ENCODE measurements at regions not wholly inside any gene's neighbourhood (a gene's known extent, or its start where the extent isn't known, plus 50 kb on each side); places are given as distances from the start of the nearest gene placed in this dataset.

DNA sequence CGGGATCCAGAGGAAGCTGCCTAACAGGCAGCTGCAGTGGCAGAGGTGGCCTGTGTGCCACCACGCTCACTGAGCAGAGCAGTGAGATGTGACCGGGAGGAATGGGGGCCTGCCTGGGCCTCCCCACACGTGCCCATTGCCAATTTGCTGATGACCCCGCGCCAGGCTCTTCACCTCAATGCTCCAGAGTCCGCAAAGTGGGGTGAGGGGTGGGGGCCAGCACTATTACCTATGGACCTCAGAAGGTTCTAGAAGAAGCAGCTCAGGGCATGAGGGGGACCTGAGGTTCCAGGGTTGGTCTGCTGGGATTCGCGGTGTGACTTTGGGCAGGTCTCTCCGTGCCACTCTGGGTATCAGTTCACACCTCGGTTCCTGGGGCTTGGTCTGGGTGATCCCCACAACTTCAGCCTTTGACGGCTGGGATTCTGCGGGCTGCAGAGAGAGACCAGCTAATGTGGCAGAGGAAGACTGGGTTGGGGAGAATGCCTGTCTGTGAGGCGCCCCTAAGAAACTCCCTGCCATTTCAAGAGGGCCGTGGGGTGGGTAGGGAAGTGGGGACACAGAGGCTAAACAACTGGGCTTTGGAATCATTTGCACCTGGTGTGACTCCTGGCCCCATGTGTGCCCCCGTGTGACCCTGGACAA is 231.0 kb upstream of the MVB12B start:
- RAD21 ChIA-PET (ENCODE audit: low non-redundant PET in 1 of 2, low total read pairs in 2 of 2, uncharacterized antibody in 2 of 2, unreplicated experiment in 2 of 2), result no interaction called here
- Histone ChIP-seq H3K9me3 (ENCODE audit: control insufficient read depth in 1 of 2, insufficient read depth in 1 of 2, low read depth in 1 of 2, low read length in 2 of 2) (no peaks in the 10 kb centered on the region), H3K4me2 (ENCODE audit: low read length) (no peak overlapping the region), H2AFZ (ENCODE audit: low read depth, low read length, poor library complexity, severe bottlenecking) (no peak overlapping the region), H3K27ac (ENCODE audit: low read depth, low read length) (no peak overlapping the region), H4K20me1 (ENCODE audit: insufficient read depth) (no peaks in the 10 kb centered on the region), H3K4me3 (replicated peaks in 1 of 2; ENCODE audit: low read depth in 1 of 2, low read length in 2 of 2) (no peak overlapping the region), H3K36me3 (ENCODE audit: control insufficient read depth in 1 of 2, insufficient read depth in 2 of 2, low read length in 2 of 2) (no peaks in the 10 kb centered on the region), H3K9ac (ENCODE audit: low read length) (no peak overlapping the region), H3K9me2 (ENCODE audit: insufficient read depth) (no peaks in the 10 kb centered on the region), H3K79me2 (ENCODE audit: insufficient read depth, low read length) (no peaks in the 10 kb centered on the region), H3K27me3 (ENCODE audit: insufficient read depth, low read length) (peaks cover 5% of the 10 kb centered on the region; the same call in 1 of the 2 replicates), H3K4me1 (ENCODE audit: control insufficient read depth in 1 of 2, insufficient read depth in 2 of 2, low read length in 2 of 2) (no peaks in the 10 kb centered on the region)
- intact Hi-C loops (cut with micrococcal nuclease), result no loop called here
- TF ChIP-seq FOSL1 (IDR thresholded peaks at IDR 0.05; ENCODE audit: low read depth), result no peak
- no peak for TF ChIP-seq EZH2 (IDR thresholded peaks at IDR 0.05)
- no peak for TF ChIP-seq CBX3 (IDR thresholded peaks at IDR 0.05; ENCODE audit: low read depth)
- no peak for TF ChIP-seq SIN3A (IDR thresholded peaks at IDR 0.05; ENCODE audit: low read depth)
- TF ChIP-seq TCF7L2 (IDR thresholded peaks at IDR 0.05; ENCODE audit: borderline replicate concordance, extremely low read depth, insufficient read depth, insufficient read length), result no peak
- TF ChIP-seq, protein P1, sequence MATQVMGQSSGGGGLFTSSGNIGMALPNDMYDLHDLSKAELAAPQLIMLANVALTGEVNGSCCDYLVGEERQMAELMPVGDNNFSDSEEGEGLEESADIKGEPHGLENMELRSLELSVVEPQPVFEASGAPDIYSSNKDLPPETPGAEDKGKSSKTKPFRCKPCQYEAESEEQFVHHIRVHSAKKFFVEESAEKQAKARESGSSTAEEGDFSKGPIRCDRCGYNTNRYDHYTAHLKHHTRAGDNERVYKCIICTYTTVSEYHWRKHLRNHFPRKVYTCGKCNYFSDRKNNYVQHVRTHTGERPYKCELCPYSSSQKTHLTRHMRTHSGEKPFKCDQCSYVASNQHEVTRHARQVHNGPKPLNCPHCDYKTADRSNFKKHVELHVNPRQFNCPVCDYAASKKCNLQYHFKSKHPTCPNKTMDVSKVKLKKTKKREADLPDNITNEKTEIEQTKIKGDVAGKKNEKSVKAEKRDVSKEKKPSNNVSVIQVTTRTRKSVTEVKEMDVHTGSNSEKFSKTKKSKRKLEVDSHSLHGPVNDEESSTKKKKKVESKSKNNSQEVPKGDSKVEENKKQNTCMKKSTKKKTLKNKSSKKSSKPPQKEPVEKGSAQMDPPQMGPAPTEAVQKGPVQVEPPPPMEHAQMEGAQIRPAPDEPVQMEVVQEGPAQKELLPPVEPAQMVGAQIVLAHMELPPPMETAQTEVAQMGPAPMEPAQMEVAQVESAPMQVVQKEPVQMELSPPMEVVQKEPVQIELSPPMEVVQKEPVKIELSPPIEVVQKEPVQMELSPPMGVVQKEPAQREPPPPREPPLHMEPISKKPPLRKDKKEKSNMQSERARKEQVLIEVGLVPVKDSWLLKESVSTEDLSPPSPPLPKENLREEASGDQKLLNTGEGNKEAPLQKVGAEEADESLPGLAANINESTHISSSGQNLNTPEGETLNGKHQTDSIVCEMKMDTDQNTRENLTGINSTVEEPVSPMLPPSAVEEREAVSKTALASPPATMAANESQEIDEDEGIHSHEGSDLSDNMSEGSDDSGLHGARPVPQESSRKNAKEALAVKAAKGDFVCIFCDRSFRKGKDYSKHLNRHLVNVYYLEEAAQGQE (IDR thresholded peaks at IDR 0.05; ENCODE audit: low read depth), result no peak
- TF ChIP-seq, protein P2, sequence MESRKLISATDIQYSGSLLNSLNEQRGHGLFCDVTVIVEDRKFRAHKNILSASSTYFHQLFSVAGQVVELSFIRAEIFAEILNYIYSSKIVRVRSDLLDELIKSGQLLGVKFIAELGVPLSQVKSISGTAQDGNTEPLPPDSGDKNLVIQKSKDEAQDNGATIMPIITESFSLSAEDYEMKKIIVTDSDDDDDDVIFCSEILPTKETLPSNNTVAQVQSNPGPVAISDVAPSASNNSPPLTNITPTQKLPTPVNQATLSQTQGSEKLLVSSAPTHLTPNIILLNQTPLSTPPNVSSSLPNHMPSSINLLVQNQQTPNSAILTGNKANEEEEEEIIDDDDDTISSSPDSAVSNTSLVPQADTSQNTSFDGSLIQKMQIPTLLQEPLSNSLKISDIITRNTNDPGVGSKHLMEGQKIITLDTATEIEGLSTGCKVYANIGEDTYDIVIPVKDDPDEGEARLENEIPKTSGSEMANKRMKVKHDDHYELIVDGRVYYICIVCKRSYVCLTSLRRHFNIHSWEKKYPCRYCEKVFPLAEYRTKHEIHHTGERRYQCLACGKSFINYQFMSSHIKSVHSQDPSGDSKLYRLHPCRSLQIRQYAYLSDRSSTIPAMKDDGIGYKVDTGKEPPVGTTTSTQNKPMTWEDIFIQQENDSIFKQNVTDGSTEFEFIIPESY (IDR thresholded peaks at IDR 0.05; ENCODE audit: extremely low read depth, insufficient replicate concordance, low read length), result no peak
- no peak for TF ChIP-seq SRF (IDR thresholded peaks at IDR 0.05; ENCODE audit: low read depth)
- DNase-seq (ENCODE audit: low read depth, low spot score) (no peak), ATAC-seq (no peak)
- POLR2A ChIA-PET, result no interaction called here
- CTCF ChIA-PET, result no interaction called here
- BruUV-seq (replicated peaks), result no TSS peak

Data from HCT116 (cell line).